H1 (cell line): ENCODE measurements at regions not wholly inside any gene's neighbourhood (a gene's known extent, or its start where the extent isn't known, plus 50 kb on each side); places are given as distances from the start of the nearest gene placed in this dataset.

ENCODE experiments used
- ATF2 ChIP-seq: IDR thresholded peaks from 2 replicates; pipeline ENCODE4 v1.6.1; 2012; ENCODE audit warnings: low read length, inconsistent platforms
- CHD2 ChIP-seq: IDR thresholded peaks from 2 replicates; pipeline ENCODE4 v1.6.1; 2012; ENCODE audit warnings: low read length, improper control_type of control experiment
- CHD7 ChIP-seq: fragments of 300-600 bp; sonication (generic); IDR thresholded peaks from 2 replicates; pipeline ENCODE4 v1.7.1; 2012; ENCODE audit warnings: low read length, moderate library complexity, mild to moderate bottlenecking, inconsistent platforms; ENCODE audit not compliant: insufficient replicate concordance
- JUND ChIP-seq: IDR thresholded peaks from 2 replicates; pipeline ENCODE4 v1.6.1; 2011; ENCODE audit warnings: mild to moderate bottlenecking, improper control_type of control experiment, low read length
- KDM4A ChIP-seq: IDR thresholded peaks from one replicate; pipeline ENCODE4 v1.7.1; 2012; ENCODE audit warnings: low read depth, mild to moderate bottlenecking, moderate library complexity, low read length, inconsistent platforms; ENCODE audit not compliant: severe bottlenecking
- TAF7 ChIP-seq: optimal IDR thresholded peaks from 2 replicates; pipeline ENCODE3; 2011; ENCODE audit warnings: low read depth, mild to moderate bottlenecking, inconsistent platforms, low read length, moderate library complexity, borderline replicate concordance
- TBP ChIP-seq: IDR thresholded peaks from 2 replicates; pipeline ENCODE4 v1.6.1; 2011; ENCODE audit warnings: low read depth, low read length, improper control_type of control experiment

GRCh38 chr7:131943646-131944045 is 387.2 kb upstream of the PODXL start (continued):
- TF ChIP-seq CHD7 (no peak), KDM4A (no peak), ATF2 (no peak), JUND (no peak), CHD2 (no peak), TBP (no peak), TAF7 (no peak)
